ENCODE measurements at regions not wholly inside any gene's neighbourhood (a gene's known extent, or its start where the extent isn't known, plus 50 kb on each side); places are given as distances from the start of the nearest gene placed in this dataset.

- no peak for TF ChIP-seq CTCF (IDR thresholded peaks at IDR 0.05)
- no peak for TF ChIP-seq POLR2A (IDR thresholded peaks at IDR 0.05; ENCODE audit: low read depth)
These were observed 218.5 kb downstream of the PRL start for GRCh38 chr6:22078288-22078687.

All from esophagus muscularis mucosa (tissue), 3 donors.